HG03135 (cell line): ENCODE measurements at regions not wholly inside any gene's neighbourhood (a gene's known extent, or its start where the extent isn't known, plus 50 kb on each side); places are given as distances from the start of the nearest gene placed in this dataset.
"Not testable (repeated sequence)": the region's sequence is repeated elsewhere in the genome, so short reads cannot be mapped to it uniquely, and the experiment has no call there.

Experiments
- ATAC-seq: cut with Tn5 transposase; IDR thresholded peaks from one replicate; pipeline ENCODE4 v1.9.1; 2021; ENCODE audit warnings: mild to moderate bottlenecking, moderate library complexity; ENCODE audit not compliant: unreplicated experiment

DNA sequence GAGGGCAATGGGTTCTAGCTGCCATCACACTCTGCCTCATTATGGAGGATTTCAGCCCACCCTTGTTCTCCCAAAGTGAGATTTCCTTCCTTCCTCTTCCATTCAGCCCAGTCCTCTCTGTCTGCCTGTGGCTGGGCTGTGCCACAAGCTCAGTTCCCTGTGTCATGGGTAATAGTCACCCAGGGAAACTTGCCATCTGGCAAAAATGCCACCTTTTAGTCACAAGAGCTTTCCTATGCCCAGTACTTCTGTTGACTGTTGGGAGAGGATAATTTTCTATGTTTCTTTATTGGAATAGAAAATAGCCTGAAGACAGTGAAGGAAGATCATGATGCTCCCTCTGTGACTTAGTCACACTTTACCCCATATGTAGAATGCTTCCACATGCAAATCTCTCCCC is 71.4 kb downstream of the TLR4 start:
- ATAC-seq: no peak

DNA sequence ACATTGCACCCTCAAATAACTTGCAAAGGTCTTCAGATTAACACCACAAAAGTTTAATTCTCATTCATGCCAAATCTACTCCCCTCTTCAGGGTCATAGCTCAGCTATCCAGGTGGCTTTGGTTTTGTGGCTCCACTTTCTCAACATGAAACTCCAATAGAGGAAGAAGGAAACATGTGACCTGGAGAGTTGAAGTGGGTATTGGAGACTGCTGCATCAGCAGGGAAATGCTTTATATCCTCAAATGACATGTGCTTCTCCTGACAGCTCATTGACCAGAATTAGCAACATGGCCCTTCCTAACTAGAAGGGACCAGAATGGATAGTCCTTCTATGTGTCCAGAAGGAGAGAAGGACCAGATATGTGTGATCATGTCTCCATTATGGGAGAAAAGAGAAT is 73.6 kb downstream of the TLR4 start:
- ATAC-seq: no peak

DNA sequence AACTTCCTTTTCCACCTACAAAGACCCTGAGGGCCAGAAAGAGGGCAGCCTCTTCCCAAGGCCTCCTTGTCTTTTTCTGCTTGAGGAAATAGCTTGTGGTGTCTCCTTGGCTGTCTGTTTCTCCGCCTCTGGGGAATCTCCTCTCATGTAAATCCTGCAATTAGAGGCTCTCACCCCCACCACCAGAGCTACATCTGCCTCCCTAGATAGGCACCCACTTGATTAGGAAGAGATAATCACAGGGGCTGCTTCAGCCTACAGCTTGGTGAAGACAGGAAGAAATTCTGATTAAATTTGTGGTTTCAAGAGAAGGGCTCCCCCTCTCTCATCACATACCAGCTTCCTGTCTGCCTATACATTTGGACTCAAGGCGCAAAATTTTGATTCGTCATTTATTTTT is 75.6 kb downstream of the TLR4 start:
- no peak for ATAC-seq

DNA sequence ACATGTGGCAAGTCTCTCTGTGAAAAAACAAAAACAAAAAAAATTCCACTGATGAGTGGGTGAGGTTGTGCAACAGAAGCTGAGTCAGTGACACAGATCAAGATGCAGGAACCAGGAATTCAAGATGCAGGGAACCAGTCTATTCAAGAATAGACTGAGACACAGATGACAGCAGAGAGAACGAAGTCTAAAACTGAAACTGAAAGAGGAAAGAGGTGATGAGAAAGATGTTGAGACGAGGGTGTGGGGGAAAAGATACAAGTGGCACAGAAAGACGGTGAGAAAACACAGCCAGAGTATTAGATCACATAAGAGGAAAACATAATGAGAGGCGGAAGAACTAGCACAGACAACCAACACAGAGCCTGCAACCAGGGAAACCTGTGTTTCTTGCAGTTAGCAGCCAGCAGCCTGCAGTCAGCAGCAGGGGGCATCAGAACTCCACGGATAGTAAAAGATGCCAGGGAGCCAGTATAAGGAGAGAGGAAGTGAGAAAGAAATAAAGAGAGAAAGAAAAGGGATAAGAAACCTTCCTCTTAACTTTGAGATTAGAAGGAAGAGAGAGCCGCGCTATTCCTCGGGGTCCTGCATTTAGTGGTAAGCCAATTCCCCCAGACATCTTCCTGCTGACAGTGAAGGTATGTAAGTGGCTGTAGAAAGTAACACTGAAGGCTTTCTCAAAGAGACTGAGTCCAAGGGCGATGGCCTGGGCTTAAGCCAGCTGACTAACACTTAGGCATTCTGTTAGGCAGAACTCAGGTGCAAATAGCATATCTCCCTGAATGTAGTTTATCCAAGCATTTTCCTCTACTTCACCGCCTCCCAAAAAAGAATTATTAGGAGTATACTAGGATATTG is 79.0 kb downstream of the TLR4 start:
- peak; percentile 69 for ATAC-seq

DNA sequence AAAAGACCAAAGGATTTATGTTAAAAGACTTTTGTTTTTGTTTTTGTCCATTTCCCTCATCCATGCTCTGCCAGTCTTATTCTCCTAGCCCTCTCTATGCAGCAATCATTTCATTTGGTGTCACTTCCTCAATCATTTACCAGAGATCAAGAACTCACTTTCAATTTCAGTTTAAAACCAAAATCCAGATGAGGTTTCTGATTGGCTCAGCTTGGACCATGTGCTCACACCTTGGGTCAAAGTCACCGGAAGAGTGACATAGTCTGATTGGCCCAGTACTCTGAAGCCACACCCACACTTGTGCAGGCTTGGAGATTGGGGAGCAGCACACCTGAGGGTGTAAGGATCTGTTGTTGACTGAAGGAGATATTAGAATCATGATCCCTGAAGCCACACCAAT is 79.6 kb downstream of the TLR4 start:
- ATAC-seq: peak; percentile 89

DNA sequence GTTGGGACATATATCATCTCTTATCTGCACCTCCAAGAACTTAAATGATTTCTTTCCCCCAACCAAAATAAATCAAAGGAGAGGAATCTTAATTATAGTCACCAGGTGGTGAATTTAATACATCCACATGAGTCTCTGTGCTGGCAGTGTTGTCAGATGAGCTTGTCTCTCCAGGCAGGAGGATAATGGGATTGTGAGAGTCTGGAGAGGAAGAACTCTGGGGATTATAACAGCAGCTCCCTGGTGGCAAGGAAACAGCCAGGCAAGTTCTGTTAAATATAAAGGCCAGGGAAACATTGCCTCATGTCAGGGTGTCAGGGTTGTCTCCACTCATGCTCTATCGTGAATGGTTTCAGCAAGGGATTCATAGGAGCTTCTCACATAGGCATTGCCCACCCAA is 80.8 kb downstream of the TLR4 start:
- no peak for ATAC-seq

DNA sequence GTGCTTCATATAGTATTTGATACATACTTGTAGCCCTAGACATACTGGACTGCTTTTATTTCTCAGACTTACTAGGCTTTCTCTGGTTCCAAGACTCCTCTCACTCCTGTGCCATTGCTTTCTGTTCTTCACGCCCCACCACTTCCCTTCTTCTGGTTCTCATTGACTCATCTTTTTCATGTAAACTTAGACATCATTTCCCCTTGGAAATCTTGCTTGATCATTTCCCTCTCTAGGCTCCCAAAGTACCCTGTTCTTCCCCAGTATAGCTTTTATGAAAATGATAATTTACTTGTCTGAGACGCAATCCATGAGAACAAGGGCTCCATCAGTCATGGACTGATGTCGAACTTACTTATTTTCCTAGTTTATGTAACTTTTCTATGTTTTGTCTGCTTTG is 83.5 kb downstream of the TLR4 start:
- no peak for ATAC-seq

DNA sequence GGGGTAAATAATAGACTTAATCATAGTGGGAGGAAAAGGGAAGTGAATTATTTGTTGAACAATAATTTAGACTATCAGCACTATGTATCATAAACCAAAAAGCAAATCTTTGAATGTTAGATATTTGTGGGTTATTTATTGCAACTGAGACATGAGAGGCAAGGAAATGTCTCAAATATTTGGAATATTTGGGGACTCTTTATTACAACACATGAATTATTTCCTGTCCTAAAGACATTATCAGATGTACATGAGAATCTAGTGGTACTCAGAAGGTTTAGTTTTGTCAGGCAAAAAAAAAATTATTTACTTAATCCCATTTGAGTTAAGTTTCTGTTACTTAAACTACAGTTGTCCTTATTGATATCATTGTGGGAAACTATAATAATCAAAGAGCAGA is 91.1 kb downstream of the TLR4 start:
- ATAC-seq: no peak

DNA sequence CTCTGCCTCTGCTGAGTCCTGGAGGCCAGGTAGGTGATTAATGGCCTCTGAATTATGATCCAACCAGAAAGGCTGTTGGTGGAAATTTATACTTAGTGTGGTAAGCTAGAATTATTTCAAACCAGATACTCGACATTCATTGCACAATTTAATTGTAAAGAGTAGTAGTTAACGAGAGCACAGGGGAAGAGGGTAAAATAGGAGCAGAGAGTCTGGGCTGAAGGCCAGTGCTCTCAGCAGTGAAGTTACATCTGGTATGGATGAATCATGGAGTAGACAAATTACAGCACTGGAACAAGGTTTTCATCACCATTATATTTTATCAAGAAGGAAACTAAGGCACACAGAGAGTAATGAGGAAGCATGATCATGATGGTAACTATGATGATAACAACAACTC is 92.5 kb downstream of the TLR4 start:
- ATAC-seq: no peak

DNA sequence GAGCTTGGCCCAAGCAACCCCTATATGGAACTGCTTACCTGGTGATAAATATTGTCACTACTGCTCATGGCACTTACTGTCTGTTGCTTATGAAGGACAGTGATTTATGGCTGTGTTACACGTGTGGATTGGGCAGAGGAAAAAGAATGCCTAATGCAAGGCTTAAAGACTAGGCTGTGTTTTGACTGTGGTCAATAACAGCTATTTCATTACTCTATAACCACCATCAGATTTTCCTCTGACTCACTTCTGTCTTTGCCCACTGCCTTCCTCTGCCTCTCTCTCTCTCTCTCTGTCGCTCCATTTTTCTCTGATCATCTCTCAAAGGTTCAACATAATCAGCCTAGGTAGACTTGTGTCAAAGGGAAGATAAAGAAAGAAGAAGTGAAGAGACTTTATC is 96.2 kb downstream of the TLR4 start:
- ATAC-seq: no peak

DNA sequence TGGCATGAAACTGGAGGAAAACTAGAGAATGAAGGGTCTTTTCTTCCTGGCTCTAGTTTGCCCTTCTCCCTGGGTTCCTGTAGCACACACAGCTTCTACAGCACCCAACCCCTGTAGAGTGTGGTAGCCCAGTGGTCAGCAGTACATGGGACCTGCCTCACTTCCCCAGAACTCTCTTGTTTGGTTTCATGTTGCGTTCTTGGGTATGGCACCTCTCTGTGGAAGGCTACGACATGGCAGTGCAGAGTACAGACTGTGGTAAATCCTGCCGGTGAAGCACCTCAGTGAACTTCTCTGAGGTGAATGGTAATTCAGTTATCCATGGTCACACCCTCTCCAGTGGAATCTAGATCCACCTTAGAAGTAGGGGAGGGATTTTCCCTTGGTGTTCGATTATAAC is 105.5 kb downstream of the TLR4 start:
- ATAC-seq: no peak

DNA sequence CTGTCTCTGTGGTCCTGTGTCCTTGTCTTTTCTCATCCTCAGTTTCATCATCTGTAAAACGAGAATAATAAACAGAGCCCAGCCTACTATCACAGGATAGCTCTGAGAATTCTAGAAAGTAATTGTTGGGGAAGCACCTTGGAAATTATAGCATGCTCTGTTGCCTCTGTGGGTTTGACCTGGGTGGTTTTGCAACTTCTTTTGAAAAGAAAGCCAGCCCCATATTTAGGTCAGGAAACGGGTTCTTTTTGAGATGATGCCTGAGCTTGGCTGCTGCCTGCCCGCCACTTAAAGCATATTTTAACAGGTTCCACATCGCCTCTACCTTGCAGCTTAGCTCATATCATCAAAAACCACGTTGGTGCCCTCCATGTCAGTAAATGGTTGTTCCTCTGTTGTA is 111.1 kb downstream of the TLR4 start:
- ATAC-seq: no peak

DNA sequence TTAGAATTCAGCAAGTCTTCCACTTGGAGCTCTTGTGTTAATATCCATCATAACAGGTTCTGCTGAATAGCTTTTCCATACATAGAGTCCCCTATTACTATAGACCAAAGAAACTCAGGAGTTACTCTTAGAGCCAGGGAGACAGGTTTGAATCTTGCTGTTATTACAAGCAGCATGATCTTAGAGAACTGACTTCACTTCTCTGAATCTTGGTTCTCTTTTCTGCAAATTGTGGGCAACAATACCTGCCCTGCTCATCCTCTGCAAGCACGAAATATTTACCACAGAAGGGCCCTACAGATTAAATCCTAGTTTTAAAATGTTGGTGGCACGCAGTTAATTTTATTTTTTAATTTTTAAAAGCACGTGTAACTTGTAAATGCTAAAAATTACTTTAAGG is 111.7 kb downstream of the TLR4 start:
- no peak for ATAC-seq

DNA sequence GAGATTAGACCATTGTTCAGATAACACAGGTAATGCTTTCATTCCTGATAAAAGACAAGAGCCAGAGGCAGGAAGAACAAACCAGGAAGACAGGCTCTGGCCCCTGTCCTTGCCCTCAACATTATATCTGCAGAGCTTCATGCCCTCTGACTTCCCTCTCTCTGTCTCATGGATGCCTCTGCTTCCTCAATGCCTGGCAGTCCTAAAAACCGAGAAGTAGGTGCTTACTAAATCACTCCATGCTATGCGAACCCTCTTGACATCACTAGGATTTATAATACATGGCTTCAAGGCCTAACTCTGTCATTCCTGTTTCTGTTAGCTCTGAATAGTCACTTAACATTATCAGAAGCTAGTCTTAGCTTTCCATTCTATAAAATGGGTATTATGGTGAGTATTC is 117.8 kb downstream of the TLR4 start:
- no peak for ATAC-seq

DNA sequence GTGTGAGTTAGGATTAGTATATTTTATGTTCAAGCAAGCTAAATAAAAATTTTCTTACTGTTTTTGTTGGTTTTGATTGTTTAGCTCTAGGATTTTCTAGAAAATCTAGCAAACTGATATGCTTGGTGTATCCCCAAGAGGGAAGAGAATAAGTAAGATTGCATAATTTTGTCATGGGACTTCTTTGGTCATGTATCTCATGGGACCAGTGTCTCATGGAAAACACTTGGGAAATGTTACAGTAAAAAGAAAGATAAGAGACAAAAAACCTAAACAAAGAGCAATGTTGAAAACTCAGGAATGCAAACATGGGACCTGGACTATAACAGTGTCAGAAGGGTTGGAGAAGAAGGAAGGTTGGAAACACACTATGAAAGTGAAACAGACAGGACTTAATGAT is 119.4 kb downstream of the TLR4 start:
- ATAC-seq: no peak

DNA sequence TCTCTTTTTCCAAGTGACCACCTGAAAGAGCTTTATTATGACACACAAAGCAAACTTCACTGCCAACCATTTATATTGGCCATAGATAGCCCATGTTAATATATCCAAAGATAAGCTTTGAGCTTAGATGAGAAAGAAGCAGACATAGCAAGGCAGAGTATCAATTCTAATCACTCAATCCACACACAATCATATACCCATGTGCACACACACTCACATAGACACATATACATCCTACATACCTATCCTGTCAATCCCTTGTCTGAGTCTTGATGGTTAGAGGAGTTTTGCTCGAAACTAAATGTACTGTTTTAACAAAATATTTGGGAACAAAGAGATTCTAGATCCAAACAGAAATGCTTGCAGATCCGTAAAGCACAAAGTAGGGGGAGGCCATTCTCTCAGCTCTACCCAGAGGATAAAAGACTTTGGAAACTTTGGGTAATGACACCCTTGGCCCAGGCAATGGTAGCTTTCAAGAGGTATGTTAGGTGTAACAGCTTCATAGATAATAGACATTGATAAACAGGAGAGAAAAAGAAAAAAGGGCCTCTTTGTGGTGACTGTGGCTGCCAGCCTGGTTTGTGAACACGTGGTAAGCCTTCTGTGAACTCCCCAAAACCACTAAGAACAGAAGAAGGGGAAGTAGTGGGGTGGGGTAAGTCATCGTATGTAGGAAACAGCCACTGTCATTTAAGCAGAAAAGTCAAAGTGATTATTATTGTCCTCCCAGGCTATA is 121.6 kb downstream of the TLR4 start:
- peak; percentile 98 for ATAC-seq

DNA sequence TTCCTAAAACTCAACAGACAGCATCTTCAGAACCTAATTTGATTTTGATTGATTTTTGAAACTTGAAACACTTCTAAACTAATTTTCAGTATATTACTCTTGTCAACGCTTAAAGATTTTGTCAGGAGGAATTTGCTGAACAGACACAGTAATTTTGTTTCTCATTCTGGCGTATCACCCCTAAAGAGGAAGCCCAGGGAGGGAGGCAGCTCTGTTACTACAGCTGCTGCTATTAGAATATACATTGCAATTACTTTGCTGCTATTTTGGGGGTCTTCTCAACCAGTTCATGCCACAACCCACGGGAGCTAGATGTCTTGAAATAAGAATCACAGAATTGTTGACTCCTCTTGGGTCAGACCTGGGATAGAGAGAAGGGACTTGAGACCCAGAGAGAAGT is 122.6 kb downstream of the TLR4 start:
- no peak for ATAC-seq

DNA sequence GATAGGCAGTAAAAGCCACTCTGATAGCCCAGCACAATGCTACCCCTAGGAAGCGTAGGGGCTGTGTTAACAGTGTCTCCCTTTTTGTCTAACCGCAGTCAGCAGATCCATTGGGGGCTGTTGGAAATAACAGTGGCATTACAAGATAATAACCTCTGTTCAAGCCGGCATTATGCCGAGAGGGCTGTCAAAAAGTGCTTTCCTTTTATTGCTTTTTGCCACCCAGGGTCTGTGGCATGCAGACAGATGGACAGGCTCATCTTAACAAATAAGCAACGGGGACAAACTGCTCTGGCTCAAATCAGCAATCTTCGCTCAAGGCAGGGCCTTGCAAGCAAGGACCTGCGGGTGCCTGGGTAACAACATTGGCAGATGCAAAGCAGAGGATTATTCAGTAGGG is 123.3 kb downstream of the TLR4 start:
- no peak for ATAC-seq

DNA sequence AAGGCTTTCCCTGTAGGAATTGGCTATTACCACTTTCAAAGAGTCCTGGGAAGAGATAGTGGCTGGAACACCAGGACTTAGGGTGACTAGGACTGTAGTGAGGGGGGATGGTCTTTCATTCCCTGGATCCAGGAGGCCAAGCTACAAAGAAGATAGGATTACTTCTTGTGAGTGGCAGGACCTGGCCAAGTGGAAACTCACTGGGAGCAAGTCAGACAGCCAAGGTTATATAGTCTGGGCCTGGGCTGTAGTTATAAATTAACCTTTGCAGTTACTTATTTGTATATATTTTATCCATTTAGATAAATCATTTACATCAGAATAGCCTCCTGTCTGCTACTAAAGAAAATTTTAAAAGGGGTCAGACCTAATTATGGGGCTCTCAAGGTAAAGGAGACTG is 124.3 kb downstream of the TLR4 start:
- ATAC-seq: no peak

DNA sequence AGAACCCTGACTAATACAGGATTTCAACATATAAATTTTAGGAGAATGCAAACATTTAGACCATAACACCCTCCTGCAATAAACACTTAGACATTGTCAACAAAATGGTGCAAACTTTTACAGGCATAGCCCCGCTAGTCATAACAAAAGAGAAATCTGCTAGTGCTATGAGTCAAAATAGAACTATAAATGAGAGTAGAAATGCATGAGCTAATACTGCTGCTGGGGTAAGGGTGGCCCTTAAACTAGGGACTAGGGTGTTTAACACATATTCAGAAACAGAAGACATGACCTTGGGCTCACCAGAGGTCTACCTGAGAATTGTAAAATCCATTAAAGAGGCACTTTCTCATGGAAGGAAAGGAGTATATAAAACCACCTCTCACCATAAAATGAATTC is 131.6 kb downstream of the TLR4 start:
- no peak for ATAC-seq

DNA sequence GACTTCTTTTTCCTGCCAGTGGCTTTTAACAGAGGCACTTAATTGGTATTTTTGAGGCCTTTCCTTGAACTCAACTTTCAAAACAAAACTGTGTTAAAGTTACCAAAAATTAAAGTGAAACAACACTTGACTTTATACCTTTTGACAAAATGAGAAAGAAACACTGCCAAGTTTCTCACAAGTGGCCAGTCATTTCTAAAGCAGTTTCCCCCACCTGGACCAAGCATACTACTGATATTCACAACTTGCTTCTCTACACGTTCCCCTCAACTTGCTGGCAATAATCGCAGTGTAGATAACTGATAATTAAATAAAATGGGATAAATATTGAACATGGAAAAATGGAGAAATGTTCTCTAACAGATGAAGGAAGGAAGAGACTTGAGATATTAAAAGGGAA is 135.7 kb downstream of the TLR4 start:
- no peak for ATAC-seq

DNA sequence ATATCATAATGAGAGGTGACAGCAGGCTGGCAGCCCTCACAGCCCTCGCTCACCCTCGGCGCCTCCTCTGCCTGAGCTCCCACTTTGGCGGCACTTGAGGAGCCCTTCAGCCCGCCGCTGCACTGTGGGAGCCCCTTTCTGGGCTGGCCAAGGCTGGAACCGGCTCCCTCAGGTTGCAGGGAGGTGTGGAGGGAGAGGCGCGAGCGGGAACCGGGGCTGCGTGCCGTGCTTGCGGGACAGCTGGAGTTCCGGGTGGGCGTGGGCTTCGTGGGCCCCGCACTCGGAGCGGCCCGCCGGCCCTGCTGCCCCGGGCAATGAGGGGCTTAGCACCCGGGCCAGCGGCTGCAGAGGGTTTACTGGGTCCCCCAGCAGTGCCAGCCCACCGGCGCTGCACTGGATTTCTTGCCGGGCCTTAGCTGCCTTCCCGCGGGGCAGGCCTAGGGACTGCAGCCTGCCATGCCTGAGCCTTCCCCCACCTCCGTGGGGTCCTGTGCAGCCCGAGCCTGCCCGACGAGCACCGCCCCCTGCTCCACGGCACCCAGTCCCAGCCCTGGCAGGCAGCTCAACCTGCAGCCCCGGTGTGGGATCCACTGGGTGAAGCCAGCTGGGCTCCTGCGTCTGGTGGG is 147.7 kb downstream of the TLR4 start:
- not testable (repeated sequence) for ATAC-seq
